GM12878 (cell line): ENCODE measurements at regions not wholly inside any gene's neighbourhood (a gene's known extent, or its start where the extent isn't known, plus 50 kb on each side); places are given as distances from the start of the nearest gene placed in this dataset.

Experiments used
- ATAC-seq: fragments of 200-7000 bp; cut with Tn5 transposase; 3 replicates; pipeline ENCODE4 v1.9.1; 2020; ENCODE audit warnings: mild to moderate bottlenecking, moderate library complexity
- BruUV-seq: library from RNA; stranded (reverse); fragments of 400-500 nt; replicated peaks from 2 replicates; lab custom pipeline; 2021; lab: Mats Ljungman, UMichigan
- CTCF ChIA-PET: fragments of 300-600 bp; sonication (Branson Sonifier 250); formaldehyde crosslinking; extraction: SDS; loops from one replicate; lab custom pipeline; 2021; ENCODE audit warnings: inconsistent platforms; lab: Yijun Ruan, JAX
- POLR2A ChIA-PET: fragments of 350-600 bp; formaldehyde crosslinking; extraction: SDS; loops from one replicate; lab custom pipeline; 2021; ENCODE audit warnings: inconsistent platforms; lab: Charles Lee
- RAD21 ChIA-PET: fragments of 300-600 bp; sonication (Branson Sonifier 250); formaldehyde crosslinking; loops from one replicate; lab custom pipeline; 2023; ENCODE audit warnings: antibody characterized with exemption; ENCODE audit not compliant: unreplicated experiment; lab: Charles Lee
- SMC1A ChIA-PET: fragments of 300-600 bp; sonication (Branson Sonifier 250); formaldehyde crosslinking; loops from one replicate; lab custom pipeline; 2023; ENCODE audit not compliant: unreplicated experiment, uncharacterized antibody; lab: Charles Lee
- DNase-seq: peaks from one replicate; pipeline ENCODE4 v3.0.0-alpha.2; 2011; ENCODE audit warnings: low read depth, low spot score
- FAIRE-seq: peaks from 3 replicates; lab custom pipeline; 2011; peaks lifted over from hg19 to GRCh38; lab: Jason Lieb, UNC
- H2AFZ ChIP-seq: 2 replicates; pipeline ENCODE4 v1.6.0; 2011; ENCODE audit warnings: low read depth, low read length, control low read depth; ENCODE audit not compliant: control insufficient read depth
- H3K27ac ChIP-seq: 2 replicates; pipeline ENCODE4 v1.5.1; 2011; ENCODE audit warnings: control low read depth; ENCODE audit not compliant: control insufficient read depth, insufficient read depth
- H3K27me3 ChIP-seq, 2 experiments: replicated peaks in 1 of 2; 2 replicates each; pipeline versions ENCODE4 v1.6.0 to v1.6.1; 2011; ENCODE audit warnings: low read length in 1 of 2; ENCODE audit not compliant: control insufficient read depth in 2 of 2, insufficient read depth in 2 of 2
- H3K36me3 ChIP-seq, 2 experiments: 2 replicates each; pipeline ENCODE4 v1.5.1; 2011; ENCODE audit warnings: low read length in 1 of 2; ENCODE audit not compliant: control insufficient read depth in 2 of 2, insufficient read depth in 2 of 2
- H3K4me1 ChIP-seq: 2 replicates; pipeline ENCODE4 v1.6.1; 2011; ENCODE audit warnings: mild to moderate bottlenecking, low read length, moderate library complexity, mixed read lengths; ENCODE audit not compliant: control insufficient read depth, insufficient read depth
- H3K4me2 ChIP-seq: 2 replicates; pipeline ENCODE4 v1.6.0; 2011; ENCODE audit warnings: control low read depth; ENCODE audit not compliant: control insufficient read depth, insufficient read depth
- H3K4me3 ChIP-seq: fragments of 200-600 bp; sonication (generic); 2 replicates; pipeline ENCODE4 v1.5.1; 2016
- H3K79me2 ChIP-seq: 2 replicates; pipeline ENCODE4 v1.6.0; 2011; ENCODE audit warnings: low read length; ENCODE audit not compliant: control insufficient read depth, insufficient read depth
- H3K9ac ChIP-seq: 2 replicates; pipeline ENCODE4 v1.8.0; 2011; ENCODE audit warnings: low read length, control low read depth, mixed read lengths; ENCODE audit not compliant: control insufficient read depth, insufficient read depth
- H3K9me3 ChIP-seq: replicated peaks from 3 replicates; pipeline ENCODE4 v1.5.1; 2011; ENCODE audit warnings: mild to moderate bottlenecking, low read length; ENCODE audit not compliant: control insufficient read depth, insufficient read depth
- H4K20me1 ChIP-seq: 2 replicates; pipeline ENCODE4 v1.6.0; 2011; ENCODE audit not compliant: control insufficient read depth, insufficient read depth
- ATF7 ChIP-seq: fragments of 450-650 bp; IDR thresholded peaks from 2 replicates; pipeline ENCODE4 v1.6.1; 2016; ENCODE audit warnings: low read depth, mild to moderate bottlenecking
- CBFB ChIP-seq: IDR thresholded peaks from 2 replicates; pipeline ENCODE4 v1.6.1; 2016; ENCODE audit warnings: antibody characterized with exemption, low read depth
- ETV6 ChIP-seq, 2 experiments: fragments of 450-650 bp in 1 of 2; IDR thresholded peaks in 1 of 2; conservative IDR thresholded peaks in 1 of 2; 2 replicates each; pipeline ENCODE4 v1.6.1; 2014; ENCODE audit warnings: antibody characterized with exemption in 1 of 2, borderline replicate concordance in 1 of 2, low read depth in 1 of 2, mild to moderate bottlenecking in 1 of 2, moderate library complexity in 1 of 2
- GATAD2B ChIP-seq: fragments of 450-650 bp; conservative IDR thresholded peaks from 2 replicates; pipeline ENCODE4 v1.6.1; 2017; ENCODE audit warnings: low read depth, mild to moderate bottlenecking, moderate library complexity
- IRF4 ChIP-seq: IDR thresholded peaks from 2 replicates; pipeline ENCODE4 v1.6.1; 2011; ENCODE audit warnings: low read depth, low read length
- JUND ChIP-seq: IDR thresholded peaks from 2 replicates; pipeline ENCODE4 v1.6.1; 2012; ENCODE audit warnings: low read depth, mild to moderate bottlenecking, low read length, improper control_type of control experiment, moderate library complexity
- PML ChIP-seq: IDR thresholded peaks from 2 replicates; pipeline ENCODE4 v1.6.1; 2012; ENCODE audit warnings: low read length, inconsistent platforms
- SP1 ChIP-seq: IDR thresholded peaks from one replicate; pipeline ENCODE4 v1.6.1; 2011; ENCODE audit warnings: low read depth, low read length
- TCF3 ChIP-seq: IDR thresholded peaks from 2 replicates; pipeline ENCODE4 v1.6.1; 2012; ENCODE audit warnings: low read depth, mild to moderate bottlenecking, low read length, borderline replicate concordance; ENCODE audit not compliant: insufficient read depth
- WGBS: methylation state at CpG from one replicate; pipeline ENCODE4 v1.1.6; 2016; ENCODE audit warnings: low lambda C conversion rate; ENCODE audit not compliant: insufficient replicate concordance, insufficient coverage; ENCODE audit errors: missing lambda C conversion rate; 5-methylcytosine and 5-hydroxymethylcytosine counted together
- in situ Hi-C: fragments of 300-500 bp; cut with MboI; formaldehyde crosslinking; loops from 9 replicates; pipeline ENCODE4 v1.14.3; 2018; ENCODE audit warnings: mixed read lengths
- intact Hi-C: fragments of 100-400 bp; cut with micrococcal nuclease; formaldehyde crosslinking; loops from one replicate; pipeline ENCODE4 v1.14.2; 2022; ENCODE audit not compliant: unreplicated experiment
- TF ChIP-seq, protein P1 (sequence below): IDR thresholded peaks from 2 replicates; pipeline ENCODE4 v1.6.1; 2012; ENCODE audit warnings: improper control_type of control experiment, low read depth, low read length; ENCODE audit not compliant: insufficient replicate concordance
- TF ChIP-seq, protein P2 (sequence below): fragments of 450-650 bp; IDR thresholded peaks from 2 replicates; pipeline ENCODE4 v1.6.1; 2017; ENCODE audit warnings: antibody characterized with exemption, mild to moderate bottlenecking, moderate library complexity
- TF ChIP-seq, protein P3 (sequence below): IDR thresholded peaks from 2 replicates; pipeline ENCODE4 v1.6.1; 2012; ENCODE audit warnings: low read length, inconsistent platforms
- TF ChIP-seq, protein P4 (sequence below): IDR thresholded peaks from 2 replicates; pipeline ENCODE4 v1.6.1; 2011; ENCODE audit warnings: low read depth, mild to moderate bottlenecking, low read length, moderate library complexity, borderline replicate concordance; ENCODE audit errors: extremely low read depth

DNA sequence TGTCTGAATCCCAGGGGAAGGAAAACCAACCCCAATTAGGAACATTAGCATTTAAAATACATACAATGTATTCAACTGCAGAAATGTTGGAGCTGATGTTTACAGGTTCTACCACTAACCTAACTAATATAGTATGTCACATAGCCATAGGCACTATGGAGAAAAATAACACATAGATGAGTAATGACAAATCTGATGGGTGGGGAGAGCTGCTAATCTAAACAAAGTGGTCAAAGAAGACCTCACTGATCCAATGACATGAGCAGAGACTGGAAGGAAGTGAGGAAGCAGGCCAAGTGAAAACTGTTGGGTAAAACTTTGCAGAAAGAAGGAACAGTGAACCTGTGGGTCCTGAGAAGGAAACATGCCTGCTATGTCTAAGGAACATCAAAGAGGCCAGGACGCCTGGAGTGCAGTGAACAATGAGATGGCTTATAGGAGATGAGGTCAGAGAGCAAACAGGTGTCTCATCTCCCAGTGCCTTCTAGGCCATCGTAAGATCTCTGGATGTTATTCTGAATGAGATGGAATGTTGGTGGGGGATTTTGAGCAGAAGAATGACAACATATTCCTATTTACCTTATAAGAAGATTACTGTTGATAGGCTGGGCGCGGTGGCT, 135.7 kb downstream of the ALDH8A1 start (continued):
- TF ChIP-seq, protein P1, sequence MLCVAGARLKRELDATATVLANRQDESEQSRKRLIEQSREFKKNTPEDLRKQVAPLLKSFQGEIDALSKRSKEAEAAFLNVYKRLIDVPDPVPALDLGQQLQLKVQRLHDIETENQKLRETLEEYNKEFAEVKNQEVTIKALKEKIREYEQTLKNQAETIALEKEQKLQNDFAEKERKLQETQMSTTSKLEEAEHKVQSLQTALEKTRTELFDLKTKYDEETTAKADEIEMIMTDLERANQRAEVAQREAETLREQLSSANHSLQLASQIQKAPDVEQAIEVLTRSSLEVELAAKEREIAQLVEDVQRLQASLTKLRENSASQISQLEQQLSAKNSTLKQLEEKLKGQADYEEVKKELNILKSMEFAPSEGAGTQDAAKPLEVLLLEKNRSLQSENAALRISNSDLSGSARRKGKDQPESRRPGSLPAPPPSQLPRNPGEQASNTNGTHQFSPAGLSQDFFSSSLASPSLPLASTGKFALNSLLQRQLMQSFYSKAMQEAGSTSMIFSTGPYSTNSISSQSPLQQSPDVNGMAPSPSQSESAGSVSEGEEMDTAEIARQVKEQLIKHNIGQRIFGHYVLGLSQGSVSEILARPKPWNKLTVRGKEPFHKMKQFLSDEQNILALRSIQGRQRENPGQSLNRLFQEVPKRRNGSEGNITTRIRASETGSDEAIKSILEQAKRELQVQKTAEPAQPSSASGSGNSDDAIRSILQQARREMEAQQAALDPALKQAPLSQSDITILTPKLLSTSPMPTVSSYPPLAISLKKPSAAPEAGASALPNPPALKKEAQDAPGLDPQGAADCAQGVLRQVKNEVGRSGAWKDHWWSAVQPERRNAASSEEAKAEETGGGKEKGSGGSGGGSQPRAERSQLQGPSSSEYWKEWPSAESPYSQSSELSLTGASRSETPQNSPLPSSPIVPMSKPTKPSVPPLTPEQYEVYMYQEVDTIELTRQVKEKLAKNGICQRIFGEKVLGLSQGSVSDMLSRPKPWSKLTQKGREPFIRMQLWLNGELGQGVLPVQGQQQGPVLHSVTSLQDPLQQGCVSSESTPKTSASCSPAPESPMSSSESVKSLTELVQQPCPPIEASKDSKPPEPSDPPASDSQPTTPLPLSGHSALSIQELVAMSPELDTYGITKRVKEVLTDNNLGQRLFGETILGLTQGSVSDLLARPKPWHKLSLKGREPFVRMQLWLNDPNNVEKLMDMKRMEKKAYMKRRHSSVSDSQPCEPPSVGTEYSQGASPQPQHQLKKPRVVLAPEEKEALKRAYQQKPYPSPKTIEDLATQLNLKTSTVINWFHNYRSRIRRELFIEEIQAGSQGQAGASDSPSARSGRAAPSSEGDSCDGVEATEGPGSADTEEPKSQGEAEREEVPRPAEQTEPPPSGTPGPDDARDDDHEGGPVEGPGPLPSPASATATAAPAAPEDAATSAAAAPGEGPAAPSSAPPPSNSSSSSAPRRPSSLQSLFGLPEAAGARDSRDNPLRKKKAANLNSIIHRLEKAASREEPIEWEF, result no peak

DNA sequence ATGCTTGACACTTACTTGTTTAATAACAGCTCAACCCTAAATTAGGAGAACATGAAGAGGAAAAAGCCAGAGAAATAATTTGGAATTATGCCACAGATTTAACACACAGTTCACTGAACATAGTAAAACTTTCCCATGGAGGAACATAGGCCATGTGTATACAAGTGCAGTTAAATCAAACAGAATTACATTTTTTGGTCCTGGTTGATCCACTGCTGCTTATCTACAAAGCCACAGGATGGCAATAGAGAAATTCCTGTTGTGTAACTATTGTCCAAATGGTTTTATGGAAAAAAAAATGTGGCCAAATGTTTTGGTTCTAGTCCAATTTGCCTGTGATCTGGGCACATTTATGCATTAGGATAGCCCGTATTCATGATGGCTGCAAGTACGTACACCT, 136.8 kb downstream of the ALDH8A1 start:
- POLR2A ChIA-PET, result no interaction called here
- Histone ChIP-seq H3K79me2 (no peaks in the 10 kb centered on the region), H3K9ac (no peak overlapping the region), H3K36me3 (no peaks in the 10 kb centered on the region), H4K20me1 (no peaks in the 10 kb centered on the region), H3K9me3 (no peaks in the 10 kb centered on the region), H3K27me3 (no peaks in the 10 kb centered on the region), H3K4me3 (no peak overlapping the region), H3K27ac (no peak overlapping the region), H3K4me2 (no peak overlapping the region), H2AFZ (no peak overlapping the region), H3K4me1 (no peaks in the 10 kb centered on the region)
- FAIRE-seq (no peak), ATAC-seq (no peak), DNase-seq (no peak)
- CTCF ChIA-PET, result no interaction called here
- RAD21 ChIA-PET, result no interaction called here
- intact Hi-C loops, result no loop called here
- SMC1A ChIA-PET, result interaction anchor here (2.0 kb wide), 1 partner anchor 127 kb away, joined by 4 read pairs; no protein-coding TSS in a partner anchor
- whole genome bisulfite sequencing, result 64% methylated on average over 2 of the region's 2 CpGs
- in situ Hi-C loops, result no loop called here
- BruUV-seq, result no TSS peak
- TF ChIP-seq, protein P2, sequence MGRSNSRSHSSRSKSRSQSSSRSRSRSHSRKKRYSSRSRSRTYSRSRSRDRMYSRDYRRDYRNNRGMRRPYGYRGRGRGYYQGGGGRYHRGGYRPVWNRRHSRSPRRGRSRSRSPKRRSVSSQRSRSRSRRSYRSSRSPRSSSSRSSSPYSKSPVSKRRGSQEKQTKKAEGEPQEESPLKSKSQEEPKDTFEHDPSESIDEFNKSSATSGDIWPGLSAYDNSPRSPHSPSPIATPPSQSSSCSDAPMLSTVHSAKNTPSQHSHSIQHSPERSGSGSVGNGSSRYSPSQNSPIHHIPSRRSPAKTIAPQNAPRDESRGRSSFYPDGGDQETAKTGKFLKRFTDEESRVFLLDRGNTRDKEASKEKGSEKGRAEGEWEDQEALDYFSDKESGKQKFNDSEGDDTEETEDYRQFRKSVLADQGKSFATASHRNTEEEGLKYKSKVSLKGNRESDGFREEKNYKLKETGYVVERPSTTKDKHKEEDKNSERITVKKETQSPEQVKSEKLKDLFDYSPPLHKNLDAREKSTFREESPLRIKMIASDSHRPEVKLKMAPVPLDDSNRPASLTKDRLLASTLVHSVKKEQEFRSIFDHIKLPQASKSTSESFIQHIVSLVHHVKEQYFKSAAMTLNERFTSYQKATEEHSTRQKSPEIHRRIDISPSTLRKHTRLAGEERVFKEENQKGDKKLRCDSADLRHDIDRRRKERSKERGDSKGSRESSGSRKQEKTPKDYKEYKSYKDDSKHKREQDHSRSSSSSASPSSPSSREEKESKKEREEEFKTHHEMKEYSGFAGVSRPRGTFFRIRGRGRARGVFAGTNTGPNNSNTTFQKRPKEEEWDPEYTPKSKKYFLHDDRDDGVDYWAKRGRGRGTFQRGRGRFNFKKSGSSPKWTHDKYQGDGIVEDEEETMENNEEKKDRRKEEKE, result no peak
- TF ChIP-seq TCF3 (no peak), SP1 (no peak), ATF7 (no peak), ETV6 (conservative IDR thresholded peaks at IDR 0.05 in 1 of 2, IDR thresholded peaks at IDR 0.05 in 1 of 2; ENCODE audit: borderline replicate concordance in 1 of 2, low read depth in 1 of 2) (no peak), PML (no peak), JUND (no peak), IRF4 (no peak), GATAD2B (no peak), CBFB (no peak)
- TF ChIP-seq, protein P3, sequence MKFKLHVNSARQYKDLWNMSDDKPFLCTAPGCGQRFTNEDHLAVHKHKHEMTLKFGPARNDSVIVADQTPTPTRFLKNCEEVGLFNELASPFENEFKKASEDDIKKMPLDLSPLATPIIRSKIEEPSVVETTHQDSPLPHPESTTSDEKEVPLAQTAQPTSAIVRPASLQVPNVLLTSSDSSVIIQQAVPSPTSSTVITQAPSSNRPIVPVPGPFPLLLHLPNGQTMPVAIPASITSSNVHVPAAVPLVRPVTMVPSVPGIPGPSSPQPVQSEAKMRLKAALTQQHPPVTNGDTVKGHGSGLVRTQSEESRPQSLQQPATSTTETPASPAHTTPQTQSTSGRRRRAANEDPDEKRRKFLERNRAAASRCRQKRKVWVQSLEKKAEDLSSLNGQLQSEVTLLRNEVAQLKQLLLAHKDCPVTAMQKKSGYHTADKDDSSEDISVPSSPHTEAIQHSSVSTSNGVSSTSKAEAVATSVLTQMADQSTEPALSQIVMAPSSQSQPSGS, result no peak
- TF ChIP-seq, protein P4, sequence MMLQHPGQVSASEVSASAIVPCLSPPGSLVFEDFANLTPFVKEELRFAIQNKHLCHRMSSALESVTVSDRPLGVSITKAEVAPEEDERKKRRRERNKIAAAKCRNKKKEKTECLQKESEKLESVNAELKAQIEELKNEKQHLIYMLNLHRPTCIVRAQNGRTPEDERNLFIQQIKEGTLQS, result no peak
